IMR-90 (cell line): ENCODE measurements at regions not wholly inside any gene's neighbourhood (a gene's known extent, or its start where the extent isn't known, plus 50 kb on each side); places are given as distances from the start of the nearest gene placed in this dataset.
A peak's percentile ranks its signal among the peaks of the same experiment; 100 is the strongest.

Experiments used
- ATAC-seq: fragments of 200-7000 bp; cut with Tn5 transposase; 2 replicates; pipeline ENCODE4 v1.9.1; 2020; ENCODE audit warnings: low read depth, mild to moderate bottlenecking, moderate library complexity
- BruUV-seq: library from RNA; stranded (reverse); fragments of 400-500 nt; replicated peaks from 2 replicates; lab custom pipeline; 2021; lab: Mats Ljungman, UMichigan
- CTCF ChIA-PET: fragments of 300-600 bp; formaldehyde crosslinking; extraction: SDS; loops from one replicate; lab custom pipeline; 2021; ENCODE audit warnings: antibody characterized with exemption; lab: Yijun Ruan, JAX
- POLR2A ChIA-PET: fragments of 300-600 bp; sonication (Branson Sonifier 250); formaldehyde crosslinking; loops from one replicate; lab custom pipeline; 2022; ENCODE audit warnings: antibody characterized with exemption; ENCODE audit not compliant: unreplicated experiment; lab: Charles Lee
- DNase-seq: peaks from one replicate; pipeline ENCODE4 v3.0.0; 2013
- H2AFZ ChIP-seq: replicated peaks from 2 replicates; pipeline ENCODE3; 2013; ENCODE audit warnings: low read length, mild to moderate bottlenecking; ENCODE audit not compliant: poor library complexity
- H2AK5ac ChIP-seq: 2 replicates; pipeline ENCODE4 v1.6.1; 2013; ENCODE audit warnings: low read depth, low read length, inconsistent platforms
- H2AK9ac ChIP-seq: replicated peaks from 2 replicates; pipeline ENCODE3; 2013; ENCODE audit warnings: mild to moderate bottlenecking, low read depth, low read length, moderate library complexity; ENCODE audit not compliant: poor library complexity
- H2BK120ac ChIP-seq: 2 replicates; pipeline ENCODE4 v1.6.1; 2013; ENCODE audit warnings: low read depth, low read length, inconsistent platforms
- H2BK15ac ChIP-seq: 3 replicates; pipeline ENCODE4 v1.6.1; 2013; ENCODE audit warnings: low read depth, low read length, inconsistent platforms
- H2BK20ac ChIP-seq: 2 replicates; pipeline ENCODE4 v1.6.1; 2013; ENCODE audit warnings: low read depth, mild to moderate bottlenecking, inconsistent platforms, low read length, moderate library complexity
- H2BK5ac ChIP-seq: 2 replicates; pipeline ENCODE4 v1.6.1; 2013; ENCODE audit warnings: mild to moderate bottlenecking, low read depth, low read length, inconsistent platforms; ENCODE audit not compliant: poor library complexity, severe bottlenecking
- H3K14ac ChIP-seq: replicated peaks from 2 replicates; pipeline ENCODE4 v1.6.1; 2013; ENCODE audit warnings: low read depth, low read length, inconsistent platforms
- H3K18ac ChIP-seq: 2 replicates; pipeline ENCODE4 v1.6.1; 2013; ENCODE audit warnings: low read depth, low read length, control low read depth
- H3K23ac ChIP-seq: 2 replicates; pipeline ENCODE4 v1.6.1; 2013; ENCODE audit warnings: low read depth, low read length, inconsistent platforms
- H3K27ac ChIP-seq: 2 replicates; pipeline ENCODE4 v1.5.1; 2013; ENCODE audit warnings: mild to moderate bottlenecking, control low read depth, low read length; ENCODE audit not compliant: insufficient read depth
- H3K27me3 ChIP-seq: 2 replicates; pipeline ENCODE4 v1.6.1; 2013; ENCODE audit warnings: low read length; ENCODE audit not compliant: control insufficient read depth, insufficient read depth
- H3K36me3 ChIP-seq: 2 replicates; pipeline ENCODE4 v1.6.1; 2013; ENCODE audit warnings: low read length, mixed read lengths; ENCODE audit not compliant: control insufficient read depth, insufficient read depth
- H3K4ac ChIP-seq: 2 replicates; pipeline ENCODE4 v1.6.1; 2013; ENCODE audit warnings: low read depth, low read length, inconsistent platforms
- H3K4me1 ChIP-seq: 2 replicates; pipeline ENCODE4 v1.6.1; 2013; ENCODE audit warnings: low read length, mixed read lengths; ENCODE audit not compliant: control insufficient read depth, insufficient read depth
- H3K4me2 ChIP-seq: 2 replicates; pipeline ENCODE4 v1.6.1; 2013; ENCODE audit warnings: low read depth, mild to moderate bottlenecking, control low read depth, low read length, moderate library complexity
- H3K4me3 ChIP-seq: 2 replicates; pipeline ENCODE4 v1.5.1; 2013; ENCODE audit warnings: low read depth, mild to moderate bottlenecking, control low read depth, low read length, moderate library complexity; ENCODE audit not compliant: insufficient read depth
- H3K56ac ChIP-seq: 2 replicates; pipeline ENCODE4 v1.6.1; 2013; ENCODE audit warnings: low read length, inconsistent platforms; ENCODE audit not compliant: insufficient read depth; ENCODE audit errors: extremely low read depth
- H3K79me1 ChIP-seq, 2 experiments: 2 replicates each; pipeline ENCODE4 v1.6.1; 2013; ENCODE audit warnings: low read length in 2 of 2, inconsistent platforms in 1 of 2, low read depth in 1 of 2
- H3K9ac ChIP-seq: 2 replicates; pipeline ENCODE4 v1.6.1; 2013; ENCODE audit warnings: low read depth, low read length, control low read depth
- H3K9me1 ChIP-seq: 2 replicates; pipeline ENCODE4 v1.6.1; 2013; ENCODE audit warnings: low read length, inconsistent platforms; ENCODE audit not compliant: insufficient read depth
- H3K9me3 ChIP-seq: 2 replicates; pipeline ENCODE4 v1.6.1; 2013; ENCODE audit warnings: low read length; ENCODE audit not compliant: control insufficient read depth, insufficient read depth
- H4K20me1 ChIP-seq: 2 replicates; pipeline ENCODE4 v1.6.1; 2013; ENCODE audit warnings: low read length, inconsistent platforms; ENCODE audit not compliant: insufficient read depth
- H4K5ac ChIP-seq: 2 replicates; pipeline ENCODE4 v1.6.1; 2013; ENCODE audit warnings: mild to moderate bottlenecking, low read depth, low read length, control low read depth
- H4K8ac ChIP-seq, 2 experiments: 2 replicates each; pipeline ENCODE4 v1.6.1; 2013; ENCODE audit warnings: low read depth in 2 of 2, low read length in 2 of 2, control low read depth in 1 of 2, inconsistent platforms in 1 of 2
- H4K91ac ChIP-seq: 2 replicates; pipeline ENCODE4 v1.6.1; 2013; ENCODE audit warnings: low read depth, low read length, inconsistent platforms; ENCODE audit not compliant: insufficient read depth
- CEBPB ChIP-seq: IDR thresholded peaks from 2 replicates; pipeline ENCODE4 v1.6.1; 2012; ENCODE audit warnings: low read depth, low read length, improper control_type of control experiment
- FOS ChIP-seq: fragments of 150-350 bp; IDR thresholded peaks from 2 replicates; pipeline ENCODE4 v1.6.1; 2016; ENCODE audit warnings: low read depth, low read length
- MAFK ChIP-seq: IDR thresholded peaks from 2 replicates; pipeline ENCODE4 v1.6.1; 2012; ENCODE audit warnings: low read depth, low read length, improper control_type of control experiment
- MXI1 ChIP-seq: IDR thresholded peaks from 2 replicates; pipeline ENCODE4 v1.6.1; 2012; ENCODE audit warnings: low read depth, mild to moderate bottlenecking, low read length, moderate library complexity, borderline replicate concordance
- NFE2L2 ChIP-seq: fragments of 150-350 bp; IDR thresholded peaks from 2 replicates; pipeline ENCODE4 v1.6.1; 2016; ENCODE audit warnings: low read depth, mild to moderate bottlenecking, low read length
- POLR2A ChIP-seq: IDR thresholded peaks from 2 replicates; pipeline ENCODE4 v1.6.1; 2012; ENCODE audit warnings: mild to moderate bottlenecking, low read depth, low read length
- RAD21 ChIP-seq: IDR thresholded peaks from 2 replicates; pipeline ENCODE4 v1.6.1; 2012; ENCODE audit warnings: low read length, improper control_type of control experiment
- RCOR1 ChIP-seq: IDR thresholded peaks from 2 replicates; pipeline ENCODE4 v1.6.1; 2012; ENCODE audit warnings: mild to moderate bottlenecking, low read length, improper control_type of control experiment; ENCODE audit not compliant: insufficient replicate concordance
- RFX5 ChIP-seq: IDR thresholded peaks from 2 replicates; pipeline ENCODE4 v1.8.0; 2012; ENCODE audit warnings: low read depth, mild to moderate bottlenecking, low read length, moderate library complexity
- SMC3 ChIP-seq: fragments of 150-350 bp; IDR thresholded peaks from 2 replicates; pipeline ENCODE4 v1.6.1; 2016; ENCODE audit warnings: low read depth, mild to moderate bottlenecking, antibody characterized with exemption, low read length, moderate library complexity
- WGBS, 2 experiments: methylation state at CpG; one replicate each; pipeline versions ENCODE4 v1.1.5 to v1.1.7; 2013; ENCODE audit warnings: missing lambda C conversion rate in 2 of 2; ENCODE audit not compliant: insufficient read length in 1 of 2; ENCODE audit errors: extremely low coverage in 2 of 2; 5-methylcytosine and 5-hydroxymethylcytosine counted together
- dilution Hi-C: fragments of 300-500 bp; cut with HindIII; formaldehyde crosslinking; loops from one replicate; pipeline ENCODE4 v1.14.3; 2018; ENCODE audit warnings: low sequenced_read_pairs; ENCODE audit not compliant: unreplicated experiment
- in situ Hi-C: fragments of 300-500 bp; cut with MboI; formaldehyde crosslinking; loops from 3 replicates; pipeline ENCODE4 v1.14.3; 2019; ENCODE audit warnings: low sequenced_read_pairs, inconsistent platforms, mixed read lengths
- intact Hi-C: fragments of 100-400 bp; cut with micrococcal nuclease; formaldehyde crosslinking; loops from 2 replicates; pipeline ENCODE4 v1.10.0; 2022
- TF ChIP-seq, protein P1 (sequence below): fragments of 150-350 bp; IDR thresholded peaks from 2 replicates; pipeline ENCODE4 v1.6.1; 2017; ENCODE audit warnings: mild to moderate bottlenecking, antibody characterized with exemption, low read length, low read depth
- TF ChIP-seq, protein P2 (sequence below): fragments of 150-350 bp; IDR thresholded peaks from 2 replicates; pipeline ENCODE4 v1.6.1; 2016; ENCODE audit warnings: low read depth, mild to moderate bottlenecking, low read length, moderate library complexity, borderline replicate concordance
- TF ChIP-seq, protein P3 (sequence below): conservative IDR thresholded peaks from 2 replicates; pipeline ENCODE4 v1.5.1; 2012; ENCODE audit warnings: mild to moderate bottlenecking, low read depth, low read length, improper control_type of control experiment

DNA sequence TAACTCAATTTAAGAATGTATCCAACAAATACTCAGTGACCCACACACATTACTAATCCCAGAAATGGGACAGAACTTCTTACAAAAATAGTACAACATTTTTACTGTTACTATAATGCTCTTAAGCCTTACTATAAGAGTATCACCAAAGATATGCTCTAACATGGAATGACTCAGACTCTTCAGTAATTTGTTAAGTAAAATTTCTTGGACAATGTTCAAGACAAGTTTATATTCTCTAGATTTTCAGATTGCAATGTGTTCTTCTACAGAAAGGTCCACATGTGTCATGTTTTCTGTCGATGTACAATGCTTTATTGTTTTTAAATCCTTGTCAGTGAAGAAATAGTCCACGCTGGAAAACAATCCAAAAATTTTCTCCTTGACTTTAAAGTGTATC lies 66.3 kb upstream of the RFXAP start:
- POLR2A ChIA-PET = no interaction called here
- H2BK15ac ChIP-seq = no peak overlapping the region
- H2BK5ac ChIP-seq = no peak overlapping the region
- no peak overlapping the region for H2AK5ac ChIP-seq
- intact Hi-C loops (no loop called here), in situ Hi-C loops (no loop called here), dilution Hi-C loops (no loop called here)
- CTCF ChIA-PET = no interaction called here
- no peaks in the 10 kb centered on the region for H3K79me1 ChIP-seq
- no peaks in the 10 kb centered on the region for H3K36me3 ChIP-seq
- no peak for TF ChIP-seq MAFK
- TF ChIP-seq MXI1 = no peak
- no peak for TF ChIP-seq RCOR1
- TF ChIP-seq, protein P1, sequence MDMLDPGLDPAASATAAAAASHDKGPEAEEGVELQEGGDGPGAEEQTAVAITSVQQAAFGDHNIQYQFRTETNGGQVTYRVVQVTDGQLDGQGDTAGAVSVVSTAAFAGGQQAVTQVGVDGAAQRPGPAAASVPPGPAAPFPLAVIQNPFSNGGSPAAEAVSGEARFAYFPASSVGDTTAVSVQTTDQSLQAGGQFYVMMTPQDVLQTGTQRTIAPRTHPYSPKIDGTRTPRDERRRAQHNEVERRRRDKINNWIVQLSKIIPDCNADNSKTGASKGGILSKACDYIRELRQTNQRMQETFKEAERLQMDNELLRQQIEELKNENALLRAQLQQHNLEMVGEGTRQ = no peak
- no peak for TF ChIP-seq NFE2L2
- no peak for TF ChIP-seq CEBPB
- TF ChIP-seq SMC3 = no peak
- no peak for TF ChIP-seq FOS
- TF ChIP-seq POLR2A = no peak
- TF ChIP-seq RAD21 = no peak
- TF ChIP-seq, protein P2, sequence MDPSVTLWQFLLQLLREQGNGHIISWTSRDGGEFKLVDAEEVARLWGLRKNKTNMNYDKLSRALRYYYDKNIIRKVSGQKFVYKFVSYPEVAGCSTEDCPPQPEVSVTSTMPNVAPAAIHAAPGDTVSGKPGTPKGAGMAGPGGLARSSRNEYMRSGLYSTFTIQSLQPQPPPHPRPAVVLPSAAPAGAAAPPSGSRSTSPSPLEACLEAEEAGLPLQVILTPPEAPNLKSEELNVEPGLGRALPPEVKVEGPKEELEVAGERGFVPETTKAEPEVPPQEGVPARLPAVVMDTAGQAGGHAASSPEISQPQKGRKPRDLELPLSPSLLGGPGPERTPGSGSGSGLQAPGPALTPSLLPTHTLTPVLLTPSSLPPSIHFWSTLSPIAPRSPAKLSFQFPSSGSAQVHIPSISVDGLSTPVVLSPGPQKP = no peak
- TF ChIP-seq RFX5 = no peak
- TF ChIP-seq, protein P3, sequence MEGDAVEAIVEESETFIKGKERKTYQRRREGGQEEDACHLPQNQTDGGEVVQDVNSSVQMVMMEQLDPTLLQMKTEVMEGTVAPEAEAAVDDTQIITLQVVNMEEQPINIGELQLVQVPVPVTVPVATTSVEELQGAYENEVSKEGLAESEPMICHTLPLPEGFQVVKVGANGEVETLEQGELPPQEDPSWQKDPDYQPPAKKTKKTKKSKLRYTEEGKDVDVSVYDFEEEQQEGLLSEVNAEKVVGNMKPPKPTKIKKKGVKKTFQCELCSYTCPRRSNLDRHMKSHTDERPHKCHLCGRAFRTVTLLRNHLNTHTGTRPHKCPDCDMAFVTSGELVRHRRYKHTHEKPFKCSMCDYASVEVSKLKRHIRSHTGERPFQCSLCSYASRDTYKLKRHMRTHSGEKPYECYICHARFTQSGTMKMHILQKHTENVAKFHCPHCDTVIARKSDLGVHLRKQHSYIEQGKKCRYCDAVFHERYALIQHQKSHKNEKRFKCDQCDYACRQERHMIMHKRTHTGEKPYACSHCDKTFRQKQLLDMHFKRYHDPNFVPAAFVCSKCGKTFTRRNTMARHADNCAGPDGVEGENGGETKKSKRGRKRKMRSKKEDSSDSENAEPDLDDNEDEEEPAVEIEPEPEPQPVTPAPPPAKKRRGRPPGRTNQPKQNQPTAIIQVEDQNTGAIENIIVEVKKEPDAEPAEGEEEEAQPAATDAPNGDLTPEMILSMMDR = no peak
- DNase-seq (peak; percentile 7), ATAC-seq (no peak)
- no peak overlapping the region for H3K27ac ChIP-seq
- no peaks in the 10 kb centered on the region for H4K20me1 ChIP-seq
- no peak overlapping the region for H2AK9ac ChIP-seq
- no peak overlapping the region for H3K4ac ChIP-seq
- no CpG with 5 or more reads among the region's 2 CpGs for WGBS, 2 experiments
- H4K91ac ChIP-seq = no peak overlapping the region
- H3K27me3 ChIP-seq = peaks cover 3% of the 10 kb centered on the region; the same call in 1 of the 2 replicates
- no peaks in the 10 kb centered on the region for H3K9me1 ChIP-seq
- H3K4me3 ChIP-seq = no peak overlapping the region
- no peak overlapping the region for H3K56ac ChIP-seq
- no peak overlapping the region for H3K14ac ChIP-seq
- H3K4me1 ChIP-seq = no peaks in the 10 kb centered on the region
- H3K9me3 ChIP-seq = no peaks in the 10 kb centered on the region
- H3K4me2 ChIP-seq = no peak overlapping the region
- H2BK120ac ChIP-seq = no peak overlapping the region
- no peak overlapping the region for H3K18ac ChIP-seq
- H4K8ac ChIP-seq = no peak overlapping the region
- no peak overlapping the region for H2AFZ ChIP-seq
- no peak overlapping the region for H3K23ac ChIP-seq
- H2BK20ac ChIP-seq = no peak overlapping the region
- H4K5ac ChIP-seq = no peak overlapping the region
- no TSS peak for BruUV-seq
- H3K9ac ChIP-seq = no peak overlapping the region
